HepG2 (cell line): ENCODE measurements at regions not wholly inside any gene's neighbourhood (a gene's known extent, or its start where the extent isn't known, plus 50 kb on each side); places are given as distances from the start of the nearest gene placed in this dataset.
A peak's percentile ranks its signal among the peaks of the same experiment; 100 is the strongest.

Experiments
- ATAC-seq: fragments of 200-7000 bp; cut with Tn5 transposase; 3 replicates; pipeline ENCODE4 v1.9.1; 2020; ENCODE audit warnings: mild to moderate bottlenecking, moderate library complexity
- BruUV-seq: library from RNA; stranded (reverse); fragments of 400-500 nt; replicated peaks from 2 replicates; lab custom pipeline; 2021; lab: Mats Ljungman, UMichigan
- CTCF ChIA-PET: fragments of 300-600 bp; formaldehyde crosslinking; extraction: SDS; loops from one replicate; lab custom pipeline; 2021; ENCODE audit warnings: low total read pairs, inconsistent platforms, low intra/inter-chr PET ratio; lab: Yijun Ruan, JAX
- POLR2A ChIA-PET: fragments of 350-600 bp; sonication (Branson Sonifier 250); formaldehyde crosslinking; loops from one replicate; lab custom pipeline; 2020; ENCODE audit warnings: antibody characterized with exemption, inconsistent platforms; lab: Yijun Ruan, JAX
- DNase-seq: peaks from one replicate; pipeline ENCODE4 v3.0.0-alpha.2; 2015; ENCODE audit warnings: low spot score
- FAIRE-seq: peaks from 3 replicates; lab custom pipeline; 2011; peaks lifted over from hg19 to GRCh38; lab: Jason Lieb, UNC
- H2AFZ ChIP-seq: one replicate; pipeline ENCODE4 v1.6.1; 2011; ENCODE audit warnings: low read length, inconsistent platforms
- H3K27ac ChIP-seq: fragments of 300-600 bp; 3 replicates; pipeline ENCODE4 v1.8.0; 2011; ENCODE audit warnings: mixed run types, mild to moderate bottlenecking, mixed read lengths, low read length, inconsistent platforms; ENCODE audit not compliant: insufficient read depth; ENCODE audit errors: extremely low read length
- H3K27me3 ChIP-seq, 2 experiments: fragments of 200-600 bp in 1 of 2; 2 replicates in 1 of 2; 3 replicates in 1 of 2; pipeline versions ENCODE4 v1.6.0 to v1.8.0; 2011; ENCODE audit warnings: low read length in 2 of 2, mild to moderate bottlenecking in 2 of 2, moderate library complexity in 2 of 2, inconsistent platforms in 1 of 2; ENCODE audit not compliant: insufficient read depth in 2 of 2, control insufficient read depth in 1 of 2
- H3K36me3 ChIP-seq, 2 experiments: fragments of 200-600 bp in 1 of 2; replicated peaks in 1 of 2; 2 replicates in 1 of 2; 3 replicates in 1 of 2; pipeline versions ENCODE4 v1.5.1 to v1.8.0; 2011; ENCODE audit warnings: low read length in 2 of 2, inconsistent platforms in 1 of 2; ENCODE audit not compliant: insufficient read depth in 2 of 2, control insufficient read depth in 1 of 2
- H3K4me1 ChIP-seq: 2 replicates; pipeline ENCODE4 v1.5.1; 2012; ENCODE audit warnings: low read length, inconsistent platforms; ENCODE audit not compliant: insufficient read depth
- H3K4me2 ChIP-seq: 2 replicates; pipeline ENCODE4 v1.6.0; 2011; ENCODE audit warnings: low read depth, low read length, inconsistent platforms
- H3K4me3 ChIP-seq, 3 experiments: fragments of 200-600 bp in 1 of 3; sonication (generic), shearing (Covaris generic) in 1 of 3; replicated peaks in 1 of 3; 2 replicates each; pipeline ENCODE4 v1.5.1; 2011 to 2016; ENCODE audit warnings: low read length in 3 of 3, inconsistent platforms in 2 of 3, low read depth in 2 of 3, mild to moderate bottlenecking in 2 of 3, control low read depth in 1 of 3, mixed read lengths in 1 of 3; ENCODE audit not compliant: insufficient read depth in 1 of 3
- H3K79me2 ChIP-seq: one replicate; pipeline ENCODE4 v1.6.1; 2011; ENCODE audit warnings: low read length, inconsistent platforms; ENCODE audit not compliant: insufficient read depth
- H3K9ac ChIP-seq: 2 replicates; pipeline ENCODE4 v1.6.0; 2011; ENCODE audit warnings: mild to moderate bottlenecking, low read depth, low read length, inconsistent platforms; ENCODE audit not compliant: insufficient read depth
- H3K9me3 ChIP-seq: 2 replicates; pipeline ENCODE4 v1.5.1; 2012; ENCODE audit warnings: mild to moderate bottlenecking, low read length
- H4K20me1 ChIP-seq: 2 replicates; pipeline ENCODE4 v1.6.0; 2011; ENCODE audit warnings: inconsistent platforms, mild to moderate bottlenecking, low read length, moderate library complexity; ENCODE audit not compliant: insufficient read depth
- EP300 ChIP-seq, 3 experiments: sonication (generic) in 1 of 3; formaldehyde crosslinking in 1 of 3; IDR thresholded peaks; 2 replicates each; pipeline versions ENCODE4 v1.5.1 to v1.6.1; 2011 to 2020; ENCODE audit warnings: low read depth in 2 of 3, low read length in 2 of 3, borderline replicate concordance in 1 of 3, improper control_type of control experiment in 1 of 3, mild to moderate bottlenecking in 1 of 3, missing genetic modification reagents in 1 of 3, moderate library complexity in 1 of 3
- HNRNPL ChIP-seq: fragments of 200-400 bp; formaldehyde crosslinking; IDR thresholded peaks from 2 replicates; pipeline ENCODE4 v1.6.1; 2017; ENCODE audit warnings: mild to moderate bottlenecking, low read depth, low read length
- HNRNPLL ChIP-seq: fragments of 200-400 bp; formaldehyde crosslinking; IDR thresholded peaks from 2 replicates; pipeline ENCODE4 v1.6.1; 2017; ENCODE audit warnings: mild to moderate bottlenecking, low read depth, low read length; ENCODE audit not compliant: poor library complexity, severe bottlenecking
- JUNB ChIP-seq: sonication (generic); formaldehyde crosslinking; IDR thresholded peaks from 2 replicates; pipeline ENCODE4 v1.8.0; 2022; ENCODE audit warnings: missing genetic modification reagents, mild to moderate bottlenecking, borderline replicate concordance
- MAFF ChIP-seq: IDR thresholded peaks from 2 replicates; pipeline ENCODE4 v1.6.1; 2011; ENCODE audit warnings: low read depth, low read length, improper control_type of control experiment
- MAFK ChIP-seq, 2 experiments: IDR thresholded peaks in 1 of 2; conservative IDR thresholded peaks in 1 of 2; 2 replicates each; pipeline ENCODE4 v1.6.1; 2011; ENCODE audit warnings: improper control_type of control experiment in 2 of 2, low read length in 2 of 2
- MXD4 ChIP-seq: IDR thresholded peaks from 2 replicates; pipeline ENCODE4 v1.6.1; 2016; ENCODE audit warnings: mild to moderate bottlenecking, missing biosample characterization, missing genetic modification reagents
- POGZ ChIP-seq: sonication (generic); formaldehyde crosslinking; IDR thresholded peaks from 2 replicates; pipeline ENCODE4 v1.4.0; 2020; ENCODE audit warnings: mild to moderate bottlenecking, missing genetic modification reagents
- PRMT3 ChIP-seq: sonication (generic); formaldehyde crosslinking; IDR thresholded peaks from 2 replicates; pipeline ENCODE4 v1.8.1; 2022; ENCODE audit warnings: low read depth, mild to moderate bottlenecking, moderate library complexity, missing genetic modification reagents, borderline replicate concordance
- SMAD9 ChIP-seq: sonication (generic); formaldehyde crosslinking; IDR thresholded peaks from 2 replicates; pipeline ENCODE4 v1.5.1; 2020; ENCODE audit warnings: mild to moderate bottlenecking, missing genetic modification reagents
- ZBTB40 ChIP-seq, 2 experiments: fragments of 450-650 bp in 1 of 2; sonication (generic) in 1 of 2; formaldehyde crosslinking in 1 of 2; IDR thresholded peaks; 2 replicates each; pipeline versions ENCODE4 v1.6.1 to v1.8.0; 2016 to 2022; ENCODE audit warnings: antibody characterized with exemption in 1 of 2, mild to moderate bottlenecking in 1 of 2, missing genetic modification reagents in 1 of 2
- ZNF10 ChIP-seq: sonication (generic); formaldehyde crosslinking; IDR thresholded peaks from 2 replicates; pipeline ENCODE4 v1.4.0; 2020; ENCODE audit warnings: mild to moderate bottlenecking, low read depth, missing genetic modification reagents, borderline replicate concordance
- ZNF317 ChIP-seq: sonication (generic); formaldehyde crosslinking; IDR thresholded peaks from 2 replicates; pipeline ENCODE4 v1.5.0; 2020; ENCODE audit warnings: mild to moderate bottlenecking, missing genetic modification reagents
- WGBS: methylation state at CpG from one replicate; pipeline ENCODE4 v1.1.6; 2017; ENCODE audit warnings: low lambda C conversion rate; 5-methylcytosine and 5-hydroxymethylcytosine counted together
- in situ Hi-C: cut with HindIII; loops from 2 replicates; pipeline ENCODE4 v1.10.0; 2017; ENCODE audit warnings: low pct_unique_long_range_greater_than_20kb; ENCODE audit not compliant: extremely low pct_ligation_motif_present
- intact Hi-C: fragments of 100-400 bp; cut with micrococcal nuclease; formaldehyde crosslinking; loops from one replicate; pipeline ENCODE4 v1.10.0; 2022; ENCODE audit not compliant: unreplicated experiment

- no peak overlapping the region for H3K4me3 ChIP-seq
- ATAC-seq (no peak), DNase-seq (no peak), FAIRE-seq (no peak)
- BruUV-seq = no TSS peak
- no peak overlapping the region for H3K9ac ChIP-seq
- H3K79me2 ChIP-seq = no peaks in the 10 kb centered on the region
- no peaks in the 10 kb centered on the region for H3K27me3 ChIP-seq
- CTCF ChIA-PET = no interaction called here
- no peak overlapping the region for H3K27ac ChIP-seq
- H3K36me3 ChIP-seq = no peaks in the 10 kb centered on the region
- H2AFZ ChIP-seq = no peak overlapping the region
- intact Hi-C loops = no loop called here
- in situ Hi-C loops = no loop called here
- no peaks in the 10 kb centered on the region for H4K20me1 ChIP-seq
- no peaks in the 10 kb centered on the region; the same call in 1 of the 2 replicates for H3K9me3 ChIP-seq
- POLR2A ChIA-PET = no interaction called here
- H3K4me1 ChIP-seq = peaks cover 17% of the 10 kb centered on the region
- no peak overlapping the region for H3K4me2 ChIP-seq
- WGBS = 97% methylated on average over 5 of the region's 5 CpGs
- TF ChIP-seq ZNF317 (CRISPR knock-in tag) (no peak), HNRNPL (no peak), SMAD9 (no peak), MXD4 (CRISPR knock-in tag) (no peak), JUNB (CRISPR knock-in tag) (no peak), ZNF10 (CRISPR knock-in tag) (no peak), PRMT3 (no peak), MAFF (peak; percentile 35; the same call in 1 of the 2 replicates), POGZ (CRISPR knock-in tag) (no peak), ZBTB40 (IDR thresholded peaks at IDR 0.05) (no peak), ZBTB40 (CRISPR knock-in tag; IDR thresholded peaks at IDR 0.05) (no peak), HNRNPLL (no peak), MAFK (conservative IDR thresholded peaks at IDR 0.05 in 1 of 2, IDR thresholded peaks at IDR 0.05 in 1 of 2; ENCODE audit: low read length in 2 of 2) (0 out of 4 replicates have a peak, but pooled peaks of 1 of the 2 experiments have one; percentile 4), EP300 (IDR thresholded peaks at IDR 0.05; ENCODE audit: low read depth in 2 of 2, low read length in 2 of 2) (no peak), EP300 (CRISPR knock-in tag; IDR thresholded peaks at IDR 0.05; ENCODE audit: borderline replicate concordance) (no peak)
Observed at GRCh38 chrX:20347481-20347880, 80.8 kb upstream of the RPS6KA3 start.
